Ishikawa (cell line): ENCODE measurements at regions not wholly inside any gene's neighbourhood (a gene's known extent, or its start where the extent isn't known, plus 50 kb on each side); places are given as distances from the start of the nearest gene placed in this dataset.

Source experiments
- CEBPB ChIP-seq: IDR thresholded peaks from 2 replicates; pipeline ENCODE4 v1.6.1; 2012
- CREB1 ChIP-seq: IDR thresholded peaks from 2 replicates; pipeline ENCODE4 v1.6.1; 2012; ENCODE audit warnings: low read depth
- EGR1 ChIP-seq: IDR thresholded peaks from 2 replicates; pipeline ENCODE4 v1.6.1; 2012
- EP300 ChIP-seq: IDR thresholded peaks from 2 replicates; pipeline ENCODE4 v1.6.1; 2012; ENCODE audit warnings: borderline replicate concordance
- FOXM1 ChIP-seq: IDR thresholded peaks from 2 replicates; pipeline ENCODE4 v1.6.1; 2012; ENCODE audit warnings: low read depth, borderline replicate concordance
- NFIC ChIP-seq: IDR thresholded peaks from 2 replicates; pipeline ENCODE4 v1.6.1; 2012
- RAD21 ChIP-seq: IDR thresholded peaks from 2 replicates; pipeline ENCODE4 v1.6.1; 2012; ENCODE audit warnings: low read depth
- TAF1 ChIP-seq: IDR thresholded peaks from 2 replicates; pipeline ENCODE4 v1.6.1; 2012; ENCODE audit warnings: low read depth, mild to moderate bottlenecking
- TCF12 ChIP-seq: IDR thresholded peaks from 2 replicates; pipeline ENCODE4 v1.6.1; 2012; ENCODE audit warnings: low read depth
- TEAD4 ChIP-seq: IDR thresholded peaks from 2 replicates; pipeline ENCODE4 v1.6.1; 2012
- YY1 ChIP-seq: IDR thresholded peaks from 2 replicates; pipeline ENCODE4 v1.6.1; 2012; ENCODE audit warnings: low read depth
- ZBTB7A ChIP-seq: IDR thresholded peaks from 2 replicates; pipeline ENCODE4 v1.6.1; 2012; ENCODE audit warnings: low read depth
- TF ChIP-seq, protein P1 (sequence below): IDR thresholded peaks from 2 replicates; pipeline ENCODE4 v1.6.1; 2012; ENCODE audit warnings: low read depth, mild to moderate bottlenecking
- TF ChIP-seq, protein P2 (sequence below): IDR thresholded peaks from 2 replicates; pipeline ENCODE4 v1.6.1; 2012
- TF ChIP-seq, protein P3 (sequence below): IDR thresholded peaks from 2 replicates; pipeline ENCODE4 v1.6.1; 2012

DNA sequence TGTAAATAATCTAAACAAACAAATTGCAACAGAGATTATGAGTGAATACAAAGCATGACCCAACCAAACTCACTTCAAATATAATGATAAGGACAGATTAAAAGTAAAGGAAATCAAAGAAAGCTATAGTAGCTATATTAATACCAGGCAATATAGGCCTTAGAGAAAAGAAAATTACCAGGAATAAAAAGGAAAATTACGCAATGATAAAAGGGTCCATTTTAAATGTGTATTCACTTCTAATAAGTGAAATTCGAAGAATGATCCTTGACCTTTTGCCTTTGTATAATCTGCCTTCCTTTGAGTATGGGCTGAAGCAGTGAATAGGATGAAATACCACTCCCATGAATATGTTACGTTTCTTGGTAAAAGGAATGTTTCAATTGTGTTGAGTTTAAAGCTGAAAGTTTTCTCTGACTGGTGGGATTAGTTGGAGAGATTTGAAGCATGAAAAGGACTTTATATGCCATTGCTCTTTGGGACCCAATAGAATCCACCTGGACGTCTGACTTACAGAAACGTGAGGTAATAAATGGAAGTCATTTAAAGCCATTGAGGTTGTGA is 91.9 kb upstream of the HMGCLL1 start:
- TF ChIP-seq TAF1: no peak
- no peak for TF ChIP-seq EP300
- no peak for TF ChIP-seq TCF12
- no peak for TF ChIP-seq FOXM1
- no peak for TF ChIP-seq NFIC
- TF ChIP-seq, protein P1, sequence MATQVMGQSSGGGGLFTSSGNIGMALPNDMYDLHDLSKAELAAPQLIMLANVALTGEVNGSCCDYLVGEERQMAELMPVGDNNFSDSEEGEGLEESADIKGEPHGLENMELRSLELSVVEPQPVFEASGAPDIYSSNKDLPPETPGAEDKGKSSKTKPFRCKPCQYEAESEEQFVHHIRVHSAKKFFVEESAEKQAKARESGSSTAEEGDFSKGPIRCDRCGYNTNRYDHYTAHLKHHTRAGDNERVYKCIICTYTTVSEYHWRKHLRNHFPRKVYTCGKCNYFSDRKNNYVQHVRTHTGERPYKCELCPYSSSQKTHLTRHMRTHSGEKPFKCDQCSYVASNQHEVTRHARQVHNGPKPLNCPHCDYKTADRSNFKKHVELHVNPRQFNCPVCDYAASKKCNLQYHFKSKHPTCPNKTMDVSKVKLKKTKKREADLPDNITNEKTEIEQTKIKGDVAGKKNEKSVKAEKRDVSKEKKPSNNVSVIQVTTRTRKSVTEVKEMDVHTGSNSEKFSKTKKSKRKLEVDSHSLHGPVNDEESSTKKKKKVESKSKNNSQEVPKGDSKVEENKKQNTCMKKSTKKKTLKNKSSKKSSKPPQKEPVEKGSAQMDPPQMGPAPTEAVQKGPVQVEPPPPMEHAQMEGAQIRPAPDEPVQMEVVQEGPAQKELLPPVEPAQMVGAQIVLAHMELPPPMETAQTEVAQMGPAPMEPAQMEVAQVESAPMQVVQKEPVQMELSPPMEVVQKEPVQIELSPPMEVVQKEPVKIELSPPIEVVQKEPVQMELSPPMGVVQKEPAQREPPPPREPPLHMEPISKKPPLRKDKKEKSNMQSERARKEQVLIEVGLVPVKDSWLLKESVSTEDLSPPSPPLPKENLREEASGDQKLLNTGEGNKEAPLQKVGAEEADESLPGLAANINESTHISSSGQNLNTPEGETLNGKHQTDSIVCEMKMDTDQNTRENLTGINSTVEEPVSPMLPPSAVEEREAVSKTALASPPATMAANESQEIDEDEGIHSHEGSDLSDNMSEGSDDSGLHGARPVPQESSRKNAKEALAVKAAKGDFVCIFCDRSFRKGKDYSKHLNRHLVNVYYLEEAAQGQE: no peak
- TF ChIP-seq, protein P2, sequence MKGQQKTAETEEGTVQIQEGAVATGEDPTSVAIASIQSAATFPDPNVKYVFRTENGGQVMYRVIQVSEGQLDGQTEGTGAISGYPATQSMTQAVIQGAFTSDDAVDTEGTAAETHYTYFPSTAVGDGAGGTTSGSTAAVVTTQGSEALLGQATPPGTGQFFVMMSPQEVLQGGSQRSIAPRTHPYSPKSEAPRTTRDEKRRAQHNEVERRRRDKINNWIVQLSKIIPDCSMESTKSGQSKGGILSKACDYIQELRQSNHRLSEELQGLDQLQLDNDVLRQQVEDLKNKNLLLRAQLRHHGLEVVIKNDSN: no peak

DNA sequence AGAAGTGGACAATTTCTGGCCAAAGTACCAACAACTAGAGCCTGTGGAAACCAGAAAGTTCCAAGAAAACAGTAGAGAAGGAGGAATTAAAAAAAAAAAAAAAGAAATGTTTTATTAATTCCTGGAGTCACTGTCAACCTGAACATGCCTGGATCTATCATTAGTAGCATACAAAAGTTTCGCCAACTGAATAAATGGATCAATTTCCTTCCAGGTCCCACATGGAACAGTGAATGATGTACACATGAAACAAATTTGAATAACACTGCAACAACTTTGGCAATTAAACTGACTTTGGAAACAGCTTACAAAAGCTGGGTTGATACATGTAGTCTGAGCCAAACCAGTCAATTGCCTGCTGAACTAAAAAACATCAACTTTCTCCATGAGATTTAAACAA is 90.0 kb upstream of the HMGCLL1 start:
- TF ChIP-seq, protein P1: no peak
- TF ChIP-seq EGR1 (no peak), RAD21 (no peak), TAF1 (no peak), CEBPB (no peak), EP300 (no peak), TEAD4 (no peak), CREB1 (no peak), TCF12 (no peak)
- TF ChIP-seq, protein P2: no peak

DNA sequence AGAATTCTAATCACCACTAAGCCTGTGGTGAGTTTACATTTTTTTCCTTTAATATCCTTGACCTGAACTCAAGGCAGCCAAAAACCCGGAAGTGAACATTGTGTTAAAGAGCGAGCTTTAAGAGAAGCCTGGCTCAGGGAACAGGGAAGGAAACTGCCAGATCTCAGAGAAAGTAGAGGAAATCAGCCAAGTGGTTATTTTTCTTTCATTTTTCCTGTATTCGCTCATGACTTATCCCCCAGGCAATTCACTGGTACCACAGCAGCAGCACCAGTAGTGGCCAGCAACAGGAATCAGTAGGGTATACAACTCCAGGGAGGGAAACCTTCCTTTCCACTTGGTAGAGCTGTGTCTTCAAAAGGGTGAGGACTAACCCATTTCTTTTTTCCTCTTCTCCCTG is 89.6 kb upstream of the HMGCLL1 start:
- TF ChIP-seq EGR1: no peak
- TF ChIP-seq, protein P2: no peak
- no peak for TF ChIP-seq TEAD4
- TF ChIP-seq, protein P3, sequence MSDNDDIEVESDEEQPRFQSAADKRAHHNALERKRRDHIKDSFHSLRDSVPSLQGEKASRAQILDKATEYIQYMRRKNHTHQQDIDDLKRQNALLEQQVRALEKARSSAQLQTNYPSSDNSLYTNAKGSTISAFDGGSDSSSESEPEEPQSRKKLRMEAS: no peak
- no peak for TF ChIP-seq TCF12
- TF ChIP-seq CREB1: no peak
- TF ChIP-seq FOXM1: no peak
- TF ChIP-seq ZBTB7A: no peak
- no peak for TF ChIP-seq YY1
- TF ChIP-seq TAF1: no peak
- no peak for TF ChIP-seq EP300
- no peak for TF ChIP-seq CEBPB
- TF ChIP-seq NFIC: no peak
- TF ChIP-seq, protein P1: no peak
- no peak for TF ChIP-seq RAD21

DNA sequence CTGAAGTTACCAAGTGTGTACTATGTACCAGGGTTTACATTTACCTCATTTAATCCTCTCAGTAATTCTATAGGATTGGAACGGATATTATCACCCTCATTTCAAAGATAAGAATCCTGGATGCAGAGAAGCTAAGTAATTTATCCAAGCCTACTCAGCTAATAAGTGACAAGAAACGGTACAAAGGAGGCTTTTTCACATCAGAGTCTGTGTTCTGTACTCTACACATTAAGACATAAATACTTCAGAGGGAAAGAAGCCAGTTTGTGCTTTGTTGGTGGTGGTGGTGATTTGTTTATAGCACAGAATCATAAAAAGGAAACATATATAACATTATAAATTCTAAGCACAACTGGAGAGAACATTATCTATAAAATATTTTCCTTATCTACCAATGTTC is 88.3 kb upstream of the HMGCLL1 start:
- TF ChIP-seq, protein P2: no peak
- TF ChIP-seq CREB1: no peak
- no peak for TF ChIP-seq CEBPB
- TF ChIP-seq RAD21: no peak
- no peak for TF ChIP-seq FOXM1
- TF ChIP-seq NFIC: no peak
- no peak for TF ChIP-seq EP300
- no peak for TF ChIP-seq TAF1
- no peak for TF ChIP-seq EGR1
- TF ChIP-seq ZBTB7A: no peak
- TF ChIP-seq TEAD4: no peak
- TF ChIP-seq, protein P1: no peak
